Spleen (tissue), 7 donors: ENCODE measurements at regions not wholly inside any gene's neighbourhood (a gene's known extent, or its start where the extent isn't known, plus 50 kb on each side); places are given as distances from the start of the nearest gene placed in this dataset.
"Not testable (repeated sequence)": the region's sequence is repeated elsewhere in the genome, so short reads cannot be mapped to it uniquely, and the experiment has no call there.

Experiments used
- CTCF ChIP-seq, 11 experiments: fragments of 200-600 bp in 7 of 11; fragments of 450-650 bp in 4 of 11; sonication (generic) in 4 of 11; IDR thresholded peaks in 8 of 11; conservative IDR thresholded peaks in 3 of 11; 1 replicate in 7 of 11; 2 replicates in 4 of 11; pipeline versions ENCODE4 v1.4.0 to v1.8.0; 2016 to 2021; ENCODE audit warnings: antibody characterized with exemption in 11 of 11, inconsistent platforms in 4 of 11, mild to moderate bottlenecking in 1 of 11
- POLR2AphosphoS5 ChIP-seq, 3 donors: sonication (generic); formaldehyde crosslinking; IDR thresholded peaks; one replicate each; pipeline ENCODE4 v1.5.1; 2017; ENCODE audit warnings: antibody characterized with exemption in 3 of 3
- donor health status: DM: no; HTN: no; CAD: no; lungs with moderate emphysema.
- donor health status: DM: no; HTN: no; CAD: no.
- donor health status: DM: no; HTN: no; CAD: no.

- not testable (repeated sequence) for TF ChIP-seq POLR2AphosphoS5 (IDR thresholded peaks at IDR 0.05); CTCF (IDR thresholded peaks at IDR 0.05 in 8 of 11, conservative IDR thresholded peaks at IDR 0.05 in 3 of 11)
Observed at GRCh38 chr2:139410147-139410832, 630.1 kb upstream of the NXPH2 start.
